B cell (primary cell): ENCODE measurements at regions not wholly inside any gene's neighbourhood (a gene's known extent, or its start where the extent isn't known, plus 50 kb on each side); places are given as distances from the start of the nearest gene placed in this dataset.

ENCODE experiments used
- ATAC-seq: fragments of 200-7000 bp; cut with Tn5 transposase; one replicate; pipeline ENCODE4 v1.10.0; 2021; ENCODE audit warnings: low read depth, mild to moderate bottlenecking, moderate number of reproducible peaks, moderate library complexity
- CTCF ChIA-PET: fragments of 350-600 bp; sonication (Branson Sonifier 250); formaldehyde crosslinking; loops from one replicate; lab custom pipeline; 2021; ENCODE audit warnings: antibody characterized with exemption, inconsistent platforms; lab: Charles Lee
- POLR2A ChIA-PET: fragments of 350-600 bp; sonication (Branson Sonifier 250); formaldehyde crosslinking; loops from one replicate; lab custom pipeline; 2021; ENCODE audit warnings: antibody characterized with exemption; lab: Charles Lee
- DNase-seq: peaks from one replicate; pipeline ENCODE4 v3.0.0; 2013
- H2AFZ ChIP-seq: 2 replicates; pipeline ENCODE4 v1.6.1; 2012; ENCODE audit warnings: mild to moderate bottlenecking, low read depth, low read length; ENCODE audit not compliant: insufficient read depth, poor library complexity, severe bottlenecking
- H3K27ac ChIP-seq, 2 donors: 1 replicate in 1 of 2; 2 replicates in 1 of 2; pipeline ENCODE4 v1.5.1; 2012 to 2013; ENCODE audit warnings: low read length in 2 of 2, mild to moderate bottlenecking in 2 of 2, moderate library complexity in 1 of 2
- H3K27me3 ChIP-seq, 4 experiments: fragments of 200-600 bp in 1 of 4; sonication (generic) in 1 of 4; replicated peaks in 1 of 4; 1 replicate in 2 of 4; 2 replicates in 2 of 4; pipeline versions ENCODE4 v1.6.1 to v1.7.0; 2013 to 2016; ENCODE audit warnings: low read length in 3 of 4, mild to moderate bottlenecking in 2 of 4, mixed read lengths in 1 of 4, moderate library complexity in 1 of 4; ENCODE audit not compliant: insufficient read depth in 4 of 4, control insufficient read depth in 3 of 4; ENCODE audit errors: control extremely low read depth in 1 of 4
- H3K36me3 ChIP-seq, 2 experiments: replicated peaks in 1 of 2; 1 replicate in 1 of 2; 2 replicates in 1 of 2; pipeline versions ENCODE4 v1.6.1 to v1.7.1; 2013; ENCODE audit warnings: low read length in 1 of 2; ENCODE audit not compliant: insufficient read depth in 2 of 2, control insufficient read depth in 1 of 2; ENCODE audit errors: control extremely low read depth in 1 of 2, extremely low read depth in 1 of 2
- H3K4me1 ChIP-seq, 2 donors: fragments of 200-600 bp in 1 of 2; sonication (generic) in 1 of 2; 1 replicate in 1 of 2; 2 replicates in 1 of 2; pipeline versions ENCODE4 v1.5.1 to v1.6.1; 2013 to 2017; ENCODE audit warnings: low read length in 2 of 2; ENCODE audit not compliant: control insufficient read depth in 2 of 2, insufficient read depth in 2 of 2
- H3K4me2 ChIP-seq: replicated peaks from 2 replicates; pipeline ENCODE3; 2012; ENCODE audit warnings: mild to moderate bottlenecking, low read depth, low read length; ENCODE audit not compliant: poor library complexity, severe bottlenecking
- H3K4me3 ChIP-seq, 5 experiments: fragments of 200-600 bp in 1 of 5; sonication (generic) in 1 of 5; 1 replicate in 3 of 5; 2 replicates in 2 of 5; pipeline versions ENCODE4 v1.5.1 to v1.7.0; 2011 to 2016; ENCODE audit warnings: low read length in 4 of 5, mild to moderate bottlenecking in 4 of 5, low read depth in 2 of 5, control low read depth in 1 of 5, moderate library complexity in 1 of 5; ENCODE audit not compliant: insufficient read depth in 1 of 5; ENCODE audit errors: control extremely low read depth in 1 of 5, extremely low read depth in 1 of 5
- H3K79me2 ChIP-seq: fragments of 200-600 bp; sonication (generic); one replicate; pipeline ENCODE4 v1.6.0; 2016; ENCODE audit warnings: low read length; ENCODE audit not compliant: control insufficient read depth, insufficient read depth
- H3K9ac ChIP-seq: fragments of 200-600 bp; sonication (generic); 2 replicates; pipeline ENCODE4 v1.6.1; 2017; ENCODE audit warnings: mild to moderate bottlenecking, low read length, moderate library complexity
- H3K9me3 ChIP-seq, 3 donors: one replicate each; pipeline versions ENCODE4 v1.6.1 to v1.7.1; 2013; ENCODE audit warnings: low read length in 2 of 3; ENCODE audit not compliant: control insufficient read depth in 2 of 3, insufficient read depth in 1 of 3; ENCODE audit errors: control extremely low read depth in 1 of 3
- H4K20me1 ChIP-seq: 2 replicates; pipeline ENCODE4 v1.6.0; 2012; ENCODE audit warnings: mild to moderate bottlenecking, low read length; ENCODE audit not compliant: insufficient read depth, control insufficient read depth, poor library complexity, severe bottlenecking
- H3K27ac Mint-ChIP-seq: one replicate; pipeline ENCODE4 v1.8.0; 2021; ENCODE audit warnings: mixed read lengths
- H3K27me3 Mint-ChIP-seq: one replicate; pipeline ENCODE4 v1.8.0; 2021; ENCODE audit warnings: mixed read lengths
- H3K4me1 Mint-ChIP-seq: one replicate; pipeline ENCODE4 v1.8.0; 2021; ENCODE audit warnings: mixed read lengths
- H3K4me3 Mint-ChIP-seq: one replicate; pipeline ENCODE4 v1.8.0; 2021; ENCODE audit warnings: mixed read lengths
- H3K9me3 Mint-ChIP-seq: one replicate; pipeline ENCODE4 v1.8.0; 2022; ENCODE audit warnings: mixed read lengths; ENCODE audit not compliant: insufficient read depth
- CTCF ChIP-seq: fragments of 200-600 bp; IDR thresholded peaks from one replicate; pipeline ENCODE4 v1.8.0; 2022; ENCODE audit warnings: antibody characterized with exemption, mild to moderate bottlenecking
- EZH2 ChIP-seq: IDR thresholded peaks from 2 replicates; pipeline ENCODE4 v1.6.1; 2012; ENCODE audit warnings: borderline replicate concordance, low read depth, mild to moderate bottlenecking, moderate library complexity, low read length; ENCODE audit not compliant: insufficient read depth, poor library complexity, severe bottlenecking
- WGBS: methylation state at CpG from one replicate; pipeline ENCODE4 v1.1.5; 2013; ENCODE audit warnings: missing lambda C conversion rate; ENCODE audit not compliant: insufficient coverage; 5-methylcytosine and 5-hydroxymethylcytosine counted together
- intact Hi-C: fragments of 100-400 bp; cut with micrococcal nuclease; formaldehyde crosslinking; loops from one replicate; pipeline ENCODE4 v1.10.0; 2022

GRCh38 chr2:226179010-226179409, 620.6 kb downstream of the IRS1 start:
- Histone ChIP-seq H3K9me3 (peaks cover 0 to 14% (median 4%) of the 10 kb centered on the region in 3 donors), H3K27me3 (no peaks in the 10 kb centered on the region), H4K20me1 (no peaks in the 10 kb centered on the region), H3K36me3 (no peaks in the 10 kb centered on the region), H3K9ac (no peak overlapping the region), H3K4me3 (no peak overlapping the region), H3K79me2 (no peaks in the 10 kb centered on the region), H3K4me1 (no peaks in the 10 kb centered on the region), H3K27ac (no peak overlapping the region), H3K4me2 (no peak overlapping the region), H2AFZ (no peak overlapping the region)
- TF ChIP-seq EZH2 (no peak), CTCF (no peak)
- intact Hi-C loops = no loop called here
- no peak overlapping the region for H3K27ac Mint-ChIP-seq
- DNase-seq = no peak
- CTCF ChIA-PET = no interaction called here
- POLR2A ChIA-PET = no interaction called here
- H3K4me3 Mint-ChIP-seq = no peak overlapping the region
- no peak for ATAC-seq
- H3K9me3 Mint-ChIP-seq = peaks cover 10% of the 10 kb centered on the region
- H3K4me1 Mint-ChIP-seq = no peaks in the 10 kb centered on the region
- WGBS = no CpG with 5 or more reads among the region's 1 CpG
- peaks cover 21% of the 10 kb centered on the region for H3K27me3 Mint-ChIP-seq

- peaks cover 7% of the 10 kb centered on the region for H3K27me3 Mint-ChIP-seq
- intact Hi-C loops = no loop called here
- H3K4me3 ChIP-seq = no peak overlapping the region
- H3K4me2 ChIP-seq = no peak overlapping the region
- H3K9me3 ChIP-seq = peaks cover 0 to 14% (median 4%) of the 10 kb centered on the region in 3 donors
- no peak for TF ChIP-seq CTCF
- no peak for TF ChIP-seq EZH2
- ATAC-seq = no peak
- no peaks in the 10 kb centered on the region for H3K36me3 ChIP-seq
- H2AFZ ChIP-seq = no peak overlapping the region
- no peaks in the 10 kb centered on the region for H3K79me2 ChIP-seq
- CTCF ChIA-PET = no interaction called here
- WGBS = 67% methylated on average over 2 of the region's 3 CpGs
- no peak overlapping the region for H3K9ac ChIP-seq
- no peak for DNase-seq
- H3K9me3 Mint-ChIP-seq = peaks cover 10% of the 10 kb centered on the region
- H3K27ac Mint-ChIP-seq = no peak overlapping the region
- H3K4me3 Mint-ChIP-seq = no peak overlapping the region
- H3K4me1 Mint-ChIP-seq = no peaks in the 10 kb centered on the region
- POLR2A ChIA-PET = no interaction called here
- no peaks in the 10 kb centered on the region for H4K20me1 ChIP-seq
- no peaks in the 10 kb centered on the region for H3K27me3 ChIP-seq
- H3K4me1 ChIP-seq = no peaks in the 10 kb centered on the region
- H3K27ac ChIP-seq = no peak overlapping the region
These were observed 623.2 kb downstream of the IRS1 start for GRCh38 chr2:226176283-226176984.
